Activated naive CD8-positive, alpha-beta T cell treated with anti-CD3 and anti-CD28 coated beads, Interleukin-2, amount 10 ng/mL, durations not matched to agents 7 days and 5 days (primary cell): ENCODE measurements at regions not wholly inside any gene's neighbourhood (a gene's known extent, or its start where the extent isn't known, plus 50 kb on each side); places are given as distances from the start of the nearest gene placed in this dataset.

ENCODE experiments used
- ATAC-seq: fragments of 150-1000 bp; cut with Tn5 transposase; one replicate; pipeline ENCODE4 v1.10.0; 2021; ENCODE audit warnings: low read depth, moderate library complexity
- POLR2A ChIA-PET: fragments of 350-600 bp; sonication (Branson Sonifier 250); formaldehyde crosslinking; loops from one replicate; lab custom pipeline; 2021; ENCODE audit warnings: antibody characterized with exemption; lab: Charles Lee
- DNase-seq: peaks from one replicate; pipeline ENCODE4 v3.0.0; 2021
- H3K27ac Mint-ChIP-seq: one replicate; pipeline ENCODE4 v1.8.0; 2022; ENCODE audit warnings: mild to moderate bottlenecking, mixed read lengths
- H3K27me3 Mint-ChIP-seq: one replicate; pipeline ENCODE4 v1.8.0; 2022; ENCODE audit warnings: mild to moderate bottlenecking, moderate library complexity, mixed read lengths
- H3K36me3 Mint-ChIP-seq: one replicate; pipeline ENCODE4 v1.8.0; 2021; ENCODE audit warnings: mild to moderate bottlenecking, mixed read lengths
- H3K4me1 Mint-ChIP-seq: one replicate; pipeline ENCODE4 v1.8.0; 2021; ENCODE audit warnings: mixed read lengths
- H3K4me3 Mint-ChIP-seq: one replicate; pipeline ENCODE4 v1.8.0; 2022; ENCODE audit warnings: mild to moderate bottlenecking, moderate library complexity, mixed read lengths
- H3K9me3 Mint-ChIP-seq: one replicate; pipeline ENCODE4 v1.8.0; 2021; ENCODE audit warnings: mixed read lengths

DNA sequence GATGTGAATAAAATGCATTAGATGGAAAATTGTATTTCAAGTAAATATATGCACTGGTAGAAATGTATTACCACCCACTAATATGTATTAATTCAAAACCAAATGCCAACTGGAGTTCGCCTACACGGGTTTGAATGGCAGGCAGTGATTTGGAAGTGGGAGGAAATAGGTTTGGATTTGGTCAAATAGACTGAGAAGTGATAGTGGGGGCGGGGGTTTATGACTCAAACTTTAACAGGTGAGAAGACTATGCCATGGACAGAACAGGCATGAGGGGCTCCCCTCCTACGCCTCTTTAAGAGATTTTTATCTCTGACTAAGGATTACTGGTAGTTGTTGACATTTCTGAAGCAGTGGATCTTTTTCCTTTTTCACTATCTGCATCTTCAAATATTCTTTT, 677.8 kb downstream of the NTRK3 start:
- Mint-ChIP-seq H3K36me3 (no peaks in the 10 kb centered on the region), H3K27ac (no peak overlapping the region), H3K4me3 (no peak overlapping the region), H3K9me3 (no peaks in the 10 kb centered on the region), H3K27me3 (peaks cover 6% of the 10 kb centered on the region), H3K4me1 (no peaks in the 10 kb centered on the region)
- ATAC-seq, result no peak
- DNase-seq, result no peak
- POLR2A ChIA-PET, result no interaction called here

DNA sequence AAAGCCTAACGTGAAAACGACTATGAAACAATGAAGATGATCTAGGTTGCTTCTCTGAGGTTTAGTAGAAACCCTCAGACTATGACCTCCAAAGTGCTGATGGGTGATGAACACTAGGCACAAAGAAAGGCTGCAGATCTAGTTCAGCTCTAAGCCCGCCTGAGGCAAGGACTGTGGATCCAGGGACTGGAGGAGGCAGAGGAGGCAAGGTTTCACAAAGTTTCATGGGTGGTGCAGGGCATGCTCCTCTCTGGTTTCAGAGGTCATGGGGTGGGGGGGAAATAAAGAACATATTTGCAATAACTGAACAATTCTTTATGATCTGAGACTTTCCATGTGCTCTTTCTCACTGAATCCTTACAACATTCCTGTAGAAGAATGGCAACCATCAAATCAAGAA, 679.2 kb downstream of the NTRK3 start:
- ATAC-seq (no peak), DNase-seq (no peak)
- no peak overlapping the region for H3K27ac Mint-ChIP-seq
- H3K4me1 Mint-ChIP-seq, result no peaks in the 10 kb centered on the region
- peaks cover 6% of the 10 kb centered on the region for H3K27me3 Mint-ChIP-seq
- POLR2A ChIA-PET, result no interaction called here
- H3K9me3 Mint-ChIP-seq, result no peaks in the 10 kb centered on the region
- H3K4me3 Mint-ChIP-seq, result no peak overlapping the region
- no peaks in the 10 kb centered on the region for H3K36me3 Mint-ChIP-seq

DNA sequence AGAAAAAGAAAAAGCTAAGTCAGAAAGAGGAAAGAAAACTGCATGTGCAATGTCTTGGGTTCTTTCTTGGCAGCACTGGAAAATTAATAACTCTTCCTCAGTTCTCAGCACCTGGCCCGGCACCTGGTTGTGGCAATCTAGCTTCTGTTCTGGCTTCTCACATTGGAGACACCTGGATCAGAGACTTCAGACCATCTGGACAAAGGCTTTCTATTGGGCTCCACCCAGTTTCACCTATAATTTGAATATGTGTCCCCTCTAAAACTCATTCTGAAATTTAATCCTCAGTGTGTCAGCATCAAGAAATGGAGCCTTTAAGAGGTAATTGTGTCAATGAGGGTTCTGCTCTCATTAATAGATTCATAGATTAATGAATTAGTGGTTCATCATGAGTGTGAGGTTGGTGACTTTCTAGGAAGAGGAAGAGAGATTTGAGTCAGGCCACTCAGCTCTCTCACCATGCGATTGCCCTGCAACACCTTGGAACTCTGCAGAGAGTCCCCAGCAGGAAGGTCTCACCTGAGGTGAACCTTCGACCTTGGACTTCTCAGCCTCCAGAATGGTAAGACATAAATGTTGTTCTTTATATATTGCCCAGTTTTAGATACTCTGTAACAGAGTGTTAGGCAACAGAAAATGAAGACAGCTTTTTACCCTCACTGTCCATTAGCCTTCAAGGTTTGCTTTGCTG, 679.9 kb downstream of the NTRK3 start:
- no peak overlapping the region for H3K27ac Mint-ChIP-seq
- POLR2A ChIA-PET, result no interaction called here
- H3K4me3 Mint-ChIP-seq, result no peak overlapping the region

GRCh38 chr15:87575896-87576473, 680.6 kb downstream of the NTRK3 start:
- Mint-ChIP-seq H3K4me1 (no peaks in the 10 kb centered on the region), H3K27ac (no peak overlapping the region), H3K4me3 (no peak overlapping the region), H3K27me3 (peaks cover 6% of the 10 kb centered on the region), H3K9me3 (no peaks in the 10 kb centered on the region), H3K36me3 (no peaks in the 10 kb centered on the region)
- no peak for ATAC-seq
- DNase-seq, result no peak
- POLR2A ChIA-PET, result no interaction called here

More for the DNA sequence above, 679.9 kb downstream of the NTRK3 start:
- peaks cover 6% of the 10 kb centered on the region for H3K27me3 Mint-ChIP-seq
- H3K9me3 Mint-ChIP-seq, result no peaks in the 10 kb centered on the region
- no peaks in the 10 kb centered on the region for H3K36me3 Mint-ChIP-seq
- DNase-seq, result no peak
- no peaks in the 10 kb centered on the region for H3K4me1 Mint-ChIP-seq
- ATAC-seq, result no peak

DNA sequence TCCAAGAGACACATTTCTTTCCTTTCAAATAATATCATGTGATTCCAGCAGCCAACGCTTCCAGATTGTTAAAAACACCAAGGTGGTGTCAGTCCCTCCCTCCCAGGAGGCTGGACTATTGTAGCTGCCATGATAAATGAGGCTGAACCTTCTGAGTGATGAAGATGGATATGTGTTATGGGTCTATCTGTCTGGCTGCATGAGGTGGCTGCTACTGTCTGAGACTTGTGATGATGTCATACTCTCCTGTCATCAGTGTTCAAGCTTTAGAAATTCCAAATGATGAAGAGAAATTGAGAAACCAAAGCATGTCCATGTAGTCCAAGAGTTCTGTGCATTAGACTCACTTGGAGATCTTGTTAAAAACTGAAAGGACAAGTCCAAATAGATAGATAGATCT, 683.0 kb downstream of the NTRK3 start:
- Mint-ChIP-seq H3K36me3 (peaks cover 2% of the 10 kb centered on the region), H3K4me1 (peaks cover 4% of the 10 kb centered on the region), H3K4me3 (no peak overlapping the region), H3K27me3 (peaks cover 6% of the 10 kb centered on the region), H3K27ac (no peak overlapping the region), H3K9me3 (peaks cover 4% of the 10 kb centered on the region)
- DNase-seq (no peak), ATAC-seq (no peak)
- POLR2A ChIA-PET, result no interaction called here

GRCh38 chr15:87573039-87573438, 683.5 kb downstream of the NTRK3 start:
- peaks cover 2% of the 10 kb centered on the region for H3K36me3 Mint-ChIP-seq
- peaks cover 6% of the 10 kb centered on the region for H3K27me3 Mint-ChIP-seq
- DNase-seq (no peak), ATAC-seq (no peak)
- H3K9me3 Mint-ChIP-seq, result peaks cover 4% of the 10 kb centered on the region
- no peak overlapping the region for H3K27ac Mint-ChIP-seq
- peaks cover 4% of the 10 kb centered on the region for H3K4me1 Mint-ChIP-seq
- no peak overlapping the region for H3K4me3 Mint-ChIP-seq
- POLR2A ChIA-PET, result no interaction called here

- Mint-ChIP-seq H3K4me3 (no peak overlapping the region), H3K4me1 (peaks cover 4% of the 10 kb centered on the region), H3K36me3 (peaks cover 2% of the 10 kb centered on the region), H3K27ac (no peak overlapping the region), H3K27me3 (peaks cover 6% of the 10 kb centered on the region), H3K9me3 (peaks cover 4% of the 10 kb centered on the region)
- ATAC-seq (no peak), DNase-seq (no peak)
- POLR2A ChIA-PET, result no interaction called here
Measured at GRCh38 chr15:87572381-87572910, 684.1 kb downstream of the NTRK3 start.

GRCh38 chr15:87570206-87570605, 686.3 kb downstream of the NTRK3 start:
- Mint-ChIP-seq H3K9me3 (peaks cover 6% of the 10 kb centered on the region), H3K27ac (peak overlapping the region; percentile 67), H3K27me3 (peaks cover under 1% of the 10 kb centered on the region), H3K4me3 (peak overlapping the region; percentile 59), H3K4me1 (peaks cover 4% of the 10 kb centered on the region), H3K36me3 (peaks cover 2% of the 10 kb centered on the region)
- DNase-seq (no peak), ATAC-seq (peak; percentile 50)
- POLR2A ChIA-PET, result interaction anchor here (0.7 kb wide), 1 partner anchor 35 kb away, joined by 3 read pairs; no protein-coding TSS in a partner anchor

DNA sequence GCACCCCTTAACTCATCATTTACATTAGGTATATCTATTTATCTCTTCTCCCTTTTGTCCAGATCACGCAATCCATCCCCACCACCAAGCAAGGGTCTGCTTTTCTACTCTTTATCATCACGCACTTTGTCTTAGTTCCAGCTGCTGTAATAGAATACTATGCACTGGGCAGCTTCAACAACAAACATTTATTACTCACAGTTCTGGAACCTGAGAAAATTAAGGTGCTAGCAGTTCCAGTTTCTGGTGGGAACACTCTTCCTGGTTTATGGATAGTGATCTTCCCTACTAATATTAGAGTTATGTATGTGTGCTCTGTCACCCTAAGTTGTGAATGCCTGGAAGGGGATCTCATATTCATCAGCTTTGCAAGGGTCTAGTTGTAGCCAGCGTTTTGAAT, 687.0 kb downstream of the NTRK3 start:
- no peak overlapping the region for H3K4me3 Mint-ChIP-seq
- H3K36me3 Mint-ChIP-seq, result peaks cover 2% of the 10 kb centered on the region
- peaks cover 4% of the 10 kb centered on the region for H3K4me1 Mint-ChIP-seq
- H3K9me3 Mint-ChIP-seq, result peaks cover 6% of the 10 kb centered on the region
- DNase-seq (no peak), ATAC-seq (no peak)
- H3K27ac Mint-ChIP-seq, result peak overlapping the region; percentile 67
- H3K27me3 Mint-ChIP-seq, result no peaks in the 10 kb centered on the region
- POLR2A ChIA-PET, result no interaction called here

GRCh38 chr15:87567406-87568030, 689.0 kb downstream of the NTRK3 start:
- peaks cover 4% of the 10 kb centered on the region for H3K4me1 Mint-ChIP-seq
- ATAC-seq (no peak), DNase-seq (no peak)
- peaks cover 2% of the 10 kb centered on the region for H3K36me3 Mint-ChIP-seq
- no peaks in the 10 kb centered on the region for H3K27me3 Mint-ChIP-seq
- no peak overlapping the region for H3K4me3 Mint-ChIP-seq
- no peak overlapping the region for H3K27ac Mint-ChIP-seq
- POLR2A ChIA-PET, result no interaction called here
- peaks cover 6% of the 10 kb centered on the region for H3K9me3 Mint-ChIP-seq

DNA sequence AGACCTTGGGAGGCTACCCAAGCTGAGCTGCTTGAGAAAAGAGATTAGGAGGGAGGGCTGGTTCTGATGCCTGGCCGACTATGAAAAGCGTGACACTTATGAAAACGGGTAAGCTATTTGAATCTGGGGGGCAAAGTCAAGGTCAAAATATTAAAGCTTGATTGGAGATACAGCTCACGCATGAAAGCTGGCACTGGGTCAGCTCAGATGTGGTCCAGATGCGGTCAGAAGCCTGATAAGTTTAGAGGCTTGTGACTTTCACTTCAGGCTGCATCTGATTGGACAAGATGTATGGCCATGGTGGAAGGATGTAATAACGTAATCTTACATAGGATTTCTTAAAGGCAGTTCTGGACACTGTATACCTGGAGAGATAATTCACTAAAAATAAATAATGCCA, 690.3 kb downstream of the NTRK3 start:
- no peaks in the 10 kb centered on the region for H3K27me3 Mint-ChIP-seq
- H3K4me3 Mint-ChIP-seq, result no peak overlapping the region
- no peak for ATAC-seq
- H3K27ac Mint-ChIP-seq, result no peak overlapping the region
- no peak for DNase-seq
- POLR2A ChIA-PET, result no interaction called here
- peaks cover 2% of the 10 kb centered on the region for H3K36me3 Mint-ChIP-seq
- H3K9me3 Mint-ChIP-seq, result peaks cover 6% of the 10 kb centered on the region
- peaks cover 4% of the 10 kb centered on the region for H3K4me1 Mint-ChIP-seq

GRCh38 chr15:87564681-87565080, 691.9 kb downstream of the NTRK3 start:
- H3K9me3 Mint-ChIP-seq, result peaks cover 8% of the 10 kb centered on the region

DNA sequence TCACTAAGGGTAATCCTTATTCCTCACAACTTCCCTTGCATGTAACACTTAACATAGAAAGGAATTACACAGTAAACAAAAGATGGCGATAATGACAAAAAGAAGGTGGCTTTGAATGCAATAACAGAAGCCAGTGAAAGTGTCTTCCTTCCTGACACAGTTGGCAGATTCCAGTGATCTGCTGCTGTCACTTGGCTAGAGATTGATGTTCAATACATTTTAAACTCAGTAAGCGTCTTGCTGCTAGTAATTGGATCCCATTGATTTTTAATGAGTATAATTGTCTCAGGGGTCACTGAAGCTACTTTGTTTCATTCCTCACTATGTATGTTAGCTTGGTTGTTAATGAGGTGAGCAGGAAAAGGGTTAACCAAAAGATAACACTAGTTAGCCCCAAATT, 692.7 kb downstream of the NTRK3 start:
- Mint-ChIP-seq H3K4me1 (no peaks in the 10 kb centered on the region), H3K27me3 (no peaks in the 10 kb centered on the region), H3K36me3 (no peaks in the 10 kb centered on the region), H3K27ac (no peak overlapping the region), H3K4me3 (no peak overlapping the region), H3K9me3 (peaks cover 4% of the 10 kb centered on the region)
- ATAC-seq, result no peak
- DNase-seq, result no peak
- POLR2A ChIA-PET, result no interaction called here

More at GRCh38 chr15:87564681-87565080, 691.9 kb downstream of the NTRK3 start:
- no peaks in the 10 kb centered on the region for H3K27me3 Mint-ChIP-seq
- no peaks in the 10 kb centered on the region for H3K4me1 Mint-ChIP-seq
- no peak for ATAC-seq
- POLR2A ChIA-PET, result no interaction called here
- H3K27ac Mint-ChIP-seq, result no peak overlapping the region
- H3K4me3 Mint-ChIP-seq, result no peak overlapping the region
- peaks cover 2% of the 10 kb centered on the region for H3K36me3 Mint-ChIP-seq
- DNase-seq, result no peak

- no peaks in the 10 kb centered on the region for H3K27me3 Mint-ChIP-seq
- no peak overlapping the region for H3K27ac Mint-ChIP-seq
- POLR2A ChIA-PET, result no interaction called here
- ATAC-seq (no peak), DNase-seq (no peak)
- H3K4me1 Mint-ChIP-seq, result no peaks in the 10 kb centered on the region
- H3K9me3 Mint-ChIP-seq, result peaks cover 4% of the 10 kb centered on the region
- H3K36me3 Mint-ChIP-seq, result no peaks in the 10 kb centered on the region
- no peak overlapping the region for H3K4me3 Mint-ChIP-seq
Measured at GRCh38 chr15:87562203-87562602, 694.3 kb downstream of the NTRK3 start.
